Fibroblast of lung (primary cell): ENCODE measurements at regions not wholly inside any gene's neighbourhood (a gene's known extent, or its start where the extent isn't known, plus 50 kb on each side); places are given as distances from the start of the nearest gene placed in this dataset.

Experiments used
- CTCF ChIP-seq, 2 donors: IDR thresholded peaks in 1 of 2; conservative IDR thresholded peaks in 1 of 2; 1 replicate in 1 of 2; 2 replicates in 1 of 2; pipeline ENCODE4 v1.5.1; 2011 to 2012; ENCODE audit warnings: low read length in 2 of 2, control low read depth in 1 of 2, inconsistent platforms in 1 of 2, low read depth in 1 of 2, mild to moderate bottlenecking in 1 of 2
- EZH2 ChIP-seq: IDR thresholded peaks from 2 replicates; pipeline ENCODE4 v1.5.1; 2012; ENCODE audit warnings: low read length, control low read depth, mild to moderate bottlenecking; ENCODE audit errors: missing control alignments

GRCh38 chr9:21679432-21679831 is 123.0 kb upstream of the MTAP start:
- TF ChIP-seq CTCF (conservative IDR thresholded peaks at IDR 0.05 in 1 of 2, IDR thresholded peaks at IDR 0.05 in 1 of 2; ENCODE audit: low read depth in 1 of 2, low read length in 2 of 2) (no peak), EZH2 (no peak)
